Dermis blood vessel endothelial cell (primary cell): ENCODE measurements at regions not wholly inside any gene's neighbourhood (a gene's known extent, or its start where the extent isn't known, plus 50 kb on each side); places are given as distances from the start of the nearest gene placed in this dataset.
"Not testable (repeated sequence)": the region's sequence is repeated elsewhere in the genome, so short reads cannot be mapped to it uniquely, and the experiment has no call there.

Experiments
- DNase-seq: peaks from one replicate; pipeline ENCODE4 v3.0.0; 2010

- no peak for DNase-seq
Observed at GRCh38 chr5:117195076-117195475, 620.5 kb upstream of the SEMA6A start.

- no peak for DNase-seq
Observed at GRCh38 chr5:117191251-117191650, 616.6 kb upstream of the SEMA6A start.

- DNase-seq = no peak
Observed at GRCh38 chr5:117189784-117190183, 615.2 kb upstream of the SEMA6A start.

- no peak for DNase-seq
Observed at GRCh38 chr5:117188211-117188610, 613.6 kb upstream of the SEMA6A start.

GRCh38 chr5:117186751-117187150, 612.1 kb upstream of the SEMA6A start:
- no peak for DNase-seq

GRCh38 chr5:117183326-117183725, 608.7 kb upstream of the SEMA6A start:
- DNase-seq = no peak

- no peak for DNase-seq
Observed at GRCh38 chr5:117182104-117182503, 607.5 kb upstream of the SEMA6A start.

GRCh38 chr5:117177302-117177701, 602.7 kb upstream of the SEMA6A start:
- no peak for DNase-seq

GRCh38 chr5:117165068-117165467, 590.4 kb upstream of the SEMA6A start:
- DNase-seq = no peak

- DNase-seq = no peak
Observed at GRCh38 chr5:117161718-117162335, 587.2 kb upstream of the SEMA6A start.

GRCh38 chr5:117160391-117160790, 585.8 kb upstream of the SEMA6A start:
- DNase-seq = no peak

- DNase-seq = no peak
Observed at GRCh38 chr5:117149312-117149711, 574.7 kb upstream of the SEMA6A start.

- DNase-seq = no peak
Observed at GRCh38 chr5:117144086-117144485, 569.5 kb upstream of the SEMA6A start.

GRCh38 chr5:117143406-117143805, 568.8 kb upstream of the SEMA6A start:
- no peak for DNase-seq

GRCh38 chr5:117138523-117138922, 563.9 kb upstream of the SEMA6A start:
- no peak for DNase-seq

- no peak for DNase-seq
Observed at GRCh38 chr5:117135851-117136250, 561.2 kb upstream of the SEMA6A start.

- no peak for DNase-seq
Observed at GRCh38 chr5:117133198-117133597, 558.6 kb upstream of the SEMA6A start.

- DNase-seq = no peak
Observed at GRCh38 chr5:117131876-117132275, 557.3 kb upstream of the SEMA6A start.

- DNase-seq = no peak
Observed at GRCh38 chr5:117131048-117131679, 556.5 kb upstream of the SEMA6A start.

- DNase-seq = no peak
Observed at GRCh38 chr5:117118499-117118898, 543.9 kb upstream of the SEMA6A start.

GRCh38 chr5:117117314-117117713, 542.7 kb upstream of the SEMA6A start:
- not testable (repeated sequence) for DNase-seq

- DNase-seq = no peak
Observed at GRCh38 chr5:117110548-117110947, 535.9 kb upstream of the SEMA6A start.

- DNase-seq = no peak
Observed at GRCh38 chr5:117107859-117108258, 533.2 kb upstream of the SEMA6A start.

- no peak for DNase-seq
Observed at GRCh38 chr5:117103703-117104102, 529.1 kb upstream of the SEMA6A start.

- no peak for DNase-seq
Observed at GRCh38 chr5:117102591-117102990, 528.0 kb upstream of the SEMA6A start.
